ENCODE measurements at regions not wholly inside any gene's neighbourhood (a gene's known extent, or its start where the extent isn't known, plus 50 kb on each side); places are given as distances from the start of the nearest gene placed in this dataset.

- DNase-seq, result no peak
Measured at GRCh38 chr17:79520167-79521165, 90.4 kb downstream of the RBFOX3 start.

GRCh38 chr17:79519601-79520000 lies 91.2 kb downstream of the RBFOX3 start:
- DNase-seq, result no peak

DNA sequence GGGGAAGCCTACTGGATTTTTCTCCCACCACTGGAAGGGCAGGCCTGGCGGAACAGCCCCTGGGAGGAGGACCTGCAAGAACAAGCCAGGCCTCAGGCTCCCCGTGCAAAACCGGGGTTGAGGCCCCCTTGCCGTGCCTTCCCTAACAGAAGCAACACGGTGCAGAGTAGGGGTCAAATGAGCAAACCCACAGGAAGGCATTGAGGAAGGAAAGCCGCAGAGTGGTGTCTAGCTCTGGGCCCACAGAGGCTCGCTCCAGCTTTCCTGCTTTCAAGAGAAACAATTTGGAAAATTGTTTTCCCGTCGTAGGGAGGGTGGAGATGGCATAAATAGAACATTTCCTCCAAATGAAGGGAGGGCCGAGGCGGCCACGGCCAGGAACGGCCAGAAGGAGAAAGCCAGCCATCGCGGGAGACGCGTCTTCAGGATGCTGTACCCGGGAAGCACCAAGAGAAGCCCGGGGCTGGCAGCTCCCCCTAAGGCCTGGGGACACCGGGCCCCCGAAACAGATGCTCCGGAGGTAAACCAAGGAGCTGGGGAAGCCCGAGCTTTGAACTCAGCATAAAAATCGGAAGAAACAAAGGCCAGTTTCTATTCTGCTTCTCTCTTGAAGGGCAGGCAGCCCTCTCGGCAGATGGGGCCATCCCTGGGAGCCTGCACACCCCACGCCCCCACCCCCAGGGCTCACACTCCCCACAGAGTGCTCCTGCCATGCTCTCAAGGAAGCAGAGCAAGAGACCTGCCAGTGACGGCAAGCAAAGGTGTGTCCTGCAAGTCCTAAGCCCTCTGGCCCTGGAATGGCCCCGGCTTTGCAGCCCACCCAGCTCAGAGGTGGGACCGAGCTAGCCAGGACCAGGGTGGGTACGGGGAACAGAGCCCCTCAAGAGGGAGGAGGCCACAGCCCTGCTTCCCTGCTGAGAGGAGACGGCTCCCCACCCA lies 92.0 kb downstream of the RBFOX3 start:
- DNase-seq, result no peak

GRCh38 chr17:79517827-79518584 lies 92.8 kb downstream of the RBFOX3 start:
- no peak for DNase-seq

DNA sequence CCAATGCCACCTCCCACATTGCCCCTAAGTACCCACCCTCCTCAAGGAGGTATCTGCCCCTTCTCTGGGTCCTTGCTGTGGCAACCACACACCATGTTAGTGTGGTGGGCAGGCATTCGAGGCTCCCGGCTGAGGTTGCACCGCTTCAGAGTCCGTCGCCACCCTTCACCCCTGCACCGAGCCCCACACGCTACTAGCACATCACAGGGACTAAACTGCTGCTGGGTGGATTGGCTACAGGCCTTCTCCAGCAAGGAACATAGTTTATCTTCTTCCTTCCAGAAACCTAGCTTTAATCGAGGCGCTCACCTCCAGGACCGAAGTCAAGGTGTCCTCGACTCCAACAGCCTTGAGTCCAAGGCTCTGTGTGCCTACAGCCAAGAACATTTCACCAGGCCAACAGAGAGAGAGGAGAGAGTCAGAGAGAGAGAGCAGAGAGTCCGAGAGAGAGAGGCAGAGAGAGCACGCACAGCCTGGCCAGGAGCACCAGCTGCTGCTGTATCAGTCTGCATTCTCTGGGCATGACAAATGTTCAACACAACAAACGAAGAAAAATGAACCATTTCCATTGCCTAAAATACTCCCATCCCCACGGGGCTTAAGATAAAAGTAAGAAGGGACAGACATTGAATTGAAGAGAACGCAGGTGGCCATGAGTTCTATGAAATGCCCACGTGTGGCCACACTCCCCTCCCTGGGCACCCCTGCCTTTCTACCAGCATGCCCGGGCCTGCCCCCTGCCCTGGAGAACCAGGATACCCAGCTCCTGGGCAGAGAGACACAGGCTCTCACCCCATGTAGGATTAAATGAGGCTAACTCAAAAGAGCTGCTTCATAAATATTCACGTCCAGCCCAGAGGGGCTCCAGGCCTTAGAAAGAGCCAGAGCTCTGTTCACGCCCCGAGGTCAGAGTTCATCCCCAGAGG lies 94.9 kb downstream of the RBFOX3 start:
- no peak for DNase-seq

GRCh38 chr17:79515110-79515509 lies 95.7 kb downstream of the RBFOX3 start:
- DNase-seq, result no peak

DNA sequence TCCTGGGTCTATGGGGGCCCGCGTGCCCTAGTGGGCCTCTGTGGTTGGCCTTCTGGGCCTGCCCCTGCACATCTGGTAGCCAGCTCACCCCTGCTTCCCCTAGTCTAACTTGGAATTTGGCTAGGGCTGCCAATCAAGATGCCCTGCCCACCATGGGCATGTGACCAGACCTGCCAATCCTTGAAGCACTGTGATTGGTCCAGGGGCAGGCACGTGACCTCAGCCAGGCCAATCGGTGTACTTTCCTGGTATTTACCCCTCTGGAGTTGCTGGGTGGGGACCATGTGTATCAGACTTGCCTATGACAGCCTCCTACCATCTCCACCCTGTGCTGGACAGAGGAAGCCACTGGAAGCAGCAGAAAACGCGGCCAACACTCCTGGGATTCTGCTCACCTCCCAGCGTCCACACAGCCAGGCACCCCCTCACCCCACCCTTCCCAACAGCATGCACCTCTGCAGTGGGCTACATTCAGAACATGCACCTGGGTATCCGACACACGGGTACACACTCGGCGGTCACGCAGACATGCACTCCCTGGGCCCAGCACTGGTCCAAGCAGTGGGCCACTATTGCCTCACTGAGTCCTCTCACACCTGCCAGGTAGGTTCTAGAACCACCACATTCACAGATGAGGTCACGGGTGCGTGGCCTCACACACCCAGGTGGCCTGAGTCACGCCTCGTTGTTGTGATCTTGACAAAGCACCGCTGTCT lies 96.9 kb downstream of the RBFOX3 start:
- no peak for DNase-seq

DNA sequence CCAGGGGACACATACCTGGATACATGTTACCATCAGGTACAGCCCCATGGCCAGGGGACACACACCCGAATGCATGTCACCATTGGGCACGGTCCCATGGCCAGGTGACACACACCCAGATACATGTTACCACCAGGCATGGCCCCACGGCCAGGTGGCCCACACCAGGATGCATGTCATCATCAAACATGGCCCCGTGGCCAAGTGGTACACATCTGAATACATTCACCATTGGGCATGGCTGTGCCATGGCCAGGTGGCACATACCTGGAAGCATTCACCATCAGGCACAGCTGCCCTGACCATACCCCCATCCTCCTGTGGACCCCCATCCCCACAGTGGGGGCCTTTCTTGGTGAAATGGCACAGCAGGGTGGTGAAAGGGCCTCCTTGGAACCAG lies 97.6 kb downstream of the RBFOX3 start:
- DNase-seq, result no peak

DNA sequence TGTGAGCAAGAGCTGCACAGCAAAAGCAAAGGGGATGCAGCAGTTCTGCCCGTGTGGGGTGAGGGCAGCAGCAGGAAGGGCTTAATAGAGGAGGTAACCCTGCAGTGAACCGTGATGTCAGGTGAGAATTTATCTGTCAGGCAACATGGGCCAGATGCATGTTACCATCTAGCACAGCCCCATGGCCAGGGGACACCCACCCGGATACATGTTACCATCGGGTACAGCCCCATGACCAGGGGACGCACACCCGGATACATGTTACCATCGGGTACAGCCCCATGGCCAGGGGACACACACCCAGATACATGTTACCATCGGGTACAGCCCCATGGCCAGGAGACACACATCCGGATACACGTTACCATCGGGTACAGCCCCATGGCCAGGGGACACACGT lies 99.4 kb downstream of the RBFOX3 start:
- no peak for DNase-seq

DNA sequence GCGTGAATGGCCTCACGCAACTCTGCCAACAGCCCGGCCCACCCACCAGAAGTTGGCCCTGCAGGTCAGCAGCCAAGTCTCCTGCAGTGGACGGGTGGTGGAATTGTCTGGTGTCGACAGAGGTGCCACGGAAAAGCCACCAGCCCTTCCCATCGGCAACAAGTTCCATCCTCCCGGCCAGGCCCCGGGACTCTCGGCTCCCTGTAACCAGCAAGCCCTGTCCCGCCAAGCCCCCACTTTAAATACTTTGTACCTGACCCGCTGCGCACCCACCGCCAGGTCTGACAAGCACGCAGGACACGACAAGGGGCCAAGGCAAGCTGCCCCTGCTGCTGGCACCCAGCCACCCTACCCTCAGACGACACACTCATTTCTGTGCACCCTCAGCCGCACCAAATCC lies 100.8 kb downstream of the RBFOX3 start:
- DNase-seq, result no peak

GRCh38 chr17:79509490-79509889 lies 101.4 kb downstream of the RBFOX3 start:
- no peak for DNase-seq

- DNase-seq, result no peak
Measured at GRCh38 chr17:79509008-79509407, 101.8 kb downstream of the RBFOX3 start.

DNA sequence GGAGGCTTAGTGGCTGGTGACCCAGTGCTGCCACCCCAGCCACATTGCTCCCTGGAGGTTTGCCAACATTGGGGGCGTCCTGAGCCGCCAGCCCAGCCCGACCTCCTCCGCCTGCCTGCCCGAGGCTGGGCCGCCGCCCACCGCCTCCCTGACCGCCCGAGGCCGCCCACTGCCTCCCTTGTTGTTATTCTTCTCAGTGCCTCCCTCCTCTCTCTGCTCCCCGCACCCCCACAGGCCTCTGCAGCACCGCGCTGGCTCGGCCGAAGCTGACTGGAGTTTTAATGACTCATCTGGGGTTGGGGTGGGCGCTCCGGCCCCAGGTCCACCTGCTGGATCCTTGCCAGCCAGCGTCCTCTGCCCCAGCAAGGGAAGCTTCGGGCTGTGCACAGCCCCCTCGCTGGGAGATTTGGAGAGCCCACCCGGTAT lies 102.5 kb downstream of the RBFOX3 start:
- DNase-seq, result no peak

GRCh38 chr17:79506955-79507354 lies 103.9 kb downstream of the RBFOX3 start:
- DNase-seq, result no peak

- no peak for DNase-seq
Measured at GRCh38 chr17:79506150-79506870, 104.5 kb downstream of the RBFOX3 start.

DNA sequence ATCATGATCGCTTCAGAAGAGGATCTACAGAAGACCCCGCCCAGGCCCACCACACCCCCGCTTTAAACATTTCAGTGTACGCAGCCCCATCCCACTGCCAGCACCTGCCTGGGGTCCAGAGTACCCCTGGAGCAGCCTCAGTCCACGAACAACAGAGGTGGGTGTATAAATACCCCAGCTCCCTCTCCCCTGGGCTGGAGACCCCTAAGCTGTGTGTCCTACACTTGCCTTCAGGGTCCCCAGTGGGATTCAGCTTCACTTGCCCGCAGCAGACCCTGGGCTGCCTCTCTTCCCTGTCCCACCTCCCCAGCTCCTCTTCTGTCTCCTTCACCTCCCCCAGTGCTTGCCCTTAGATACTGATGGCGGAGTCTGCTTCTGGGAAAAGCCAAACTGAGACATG lies 105.7 kb downstream of the RBFOX3 start:
- DNase-seq, result no peak

GRCh38 chr17:79504181-79504605 lies 106.7 kb downstream of the RBFOX3 start:
- DNase-seq, result no peak

DNA sequence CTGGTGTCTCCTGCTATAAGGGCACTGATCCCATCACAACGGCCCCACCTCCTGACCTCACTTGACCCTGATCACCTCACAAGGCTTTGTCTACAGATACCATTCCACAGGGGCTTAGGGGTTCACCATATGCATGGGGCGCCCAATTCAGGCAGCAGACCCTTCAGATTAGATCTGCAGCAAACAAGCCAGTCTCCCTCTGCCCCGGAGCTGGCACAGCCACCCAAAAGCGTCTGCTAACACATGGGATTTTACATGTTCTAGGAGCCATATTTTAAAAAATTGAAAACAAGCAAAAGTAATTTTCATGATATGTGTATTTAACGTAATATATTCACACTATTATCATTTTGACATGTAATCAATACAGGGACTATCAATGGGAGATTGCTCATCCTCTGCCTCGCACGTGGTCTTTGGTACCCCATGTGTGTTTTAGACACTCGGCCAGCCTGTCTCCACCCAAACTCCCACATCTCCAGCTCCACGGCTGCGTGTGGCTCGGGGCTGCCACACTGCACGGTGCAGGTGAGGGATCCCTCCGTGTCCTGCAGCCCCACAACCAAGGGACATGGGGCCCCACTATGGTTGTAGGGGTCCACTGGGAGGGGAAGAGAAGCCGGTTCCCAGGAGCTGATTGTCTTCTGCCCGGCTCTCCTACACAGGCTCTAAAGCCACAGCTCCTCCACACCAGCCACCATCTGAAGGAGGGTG lies 107.6 kb downstream of the RBFOX3 start:
- no peak for DNase-seq

- DNase-seq, result no peak
Measured at GRCh38 chr17:79501910-79502309, 108.9 kb downstream of the RBFOX3 start.
